Tibial nerve (tissue), 4 donors: ENCODE measurements at regions not wholly inside any gene's neighbourhood (a gene's known extent, or its start where the extent isn't known, plus 50 kb on each side); places are given as distances from the start of the nearest gene placed in this dataset.

Experiments used
- DNase-seq, 2 donors: peaks; one replicate each; pipeline ENCODE4 v3.0.0-alpha.2; 2019; ENCODE audit warnings: low spot score in 2 of 2
- H3K27ac ChIP-seq, 4 donors: fragments of 200-600 bp; sonication (generic) in 3 of 4; one replicate each; pipeline ENCODE4 v1.5.1; 2017 to 2019; ENCODE audit warnings: mild to moderate bottlenecking in 1 of 4
- H3K27me3 ChIP-seq, 2 donors: fragments of 200-600 bp; sonication (generic) in 1 of 2; one replicate each; pipeline versions ENCODE4 v1.5.1 to v1.6.0; 2017 to 2019
- H3K36me3 ChIP-seq, 3 donors: fragments of 200-600 bp; sonication (generic); one replicate each; pipeline ENCODE4 v1.5.1; 2018 to 2019
- H3K4me1 ChIP-seq, 4 donors: fragments of 200-600 bp; sonication (generic) in 3 of 4; one replicate each; pipeline ENCODE4 v1.5.1; 2017 to 2019
- H3K4me3 ChIP-seq, 4 donors: fragments of 200-600 bp; sonication (generic) in 3 of 4; one replicate each; pipeline ENCODE4 v1.5.1; 2017 to 2019; ENCODE audit warnings: mild to moderate bottlenecking in 1 of 4, moderate library complexity in 1 of 4
- H3K9me3 ChIP-seq, 4 donors: fragments of 200-600 bp; sonication (generic) in 3 of 4; one replicate each; pipeline ENCODE4 v1.5.1; 2017 to 2019
- EP300 ChIP-seq, 2 donors: sonication (generic); formaldehyde crosslinking; IDR thresholded peaks; one replicate each; pipeline ENCODE4 v1.6.1; 2017; ENCODE audit warnings: antibody characterized with exemption in 2 of 2, mild to moderate bottlenecking in 1 of 2
- POLR2A ChIP-seq, 2 donors: fragments of 450-650 bp; IDR thresholded peaks; one replicate each; pipeline ENCODE4 v1.6.1; 2017; ENCODE audit warnings: antibody characterized with exemption in 2 of 2, mild to moderate bottlenecking in 2 of 2, moderate library complexity in 2 of 2
- WGBS, 2 donors: methylation state at CpG; one replicate each; pipeline ENCODE4 v1.1.5; 2018; 5-methylcytosine and 5-hydroxymethylcytosine counted together
- TF ChIP-seq, protein P1 (sequence below), 5 experiments: fragments of 200-600 bp in 3 of 5; fragments of 450-650 bp in 2 of 5; sonication (generic) in 3 of 5; IDR thresholded peaks; one replicate each; pipeline ENCODE4 v1.5.1; 2016 to 2019; ENCODE audit warnings: antibody characterized with exemption in 5 of 5, mild to moderate bottlenecking in 3 of 5, moderate library complexity in 2 of 5

DNA sequence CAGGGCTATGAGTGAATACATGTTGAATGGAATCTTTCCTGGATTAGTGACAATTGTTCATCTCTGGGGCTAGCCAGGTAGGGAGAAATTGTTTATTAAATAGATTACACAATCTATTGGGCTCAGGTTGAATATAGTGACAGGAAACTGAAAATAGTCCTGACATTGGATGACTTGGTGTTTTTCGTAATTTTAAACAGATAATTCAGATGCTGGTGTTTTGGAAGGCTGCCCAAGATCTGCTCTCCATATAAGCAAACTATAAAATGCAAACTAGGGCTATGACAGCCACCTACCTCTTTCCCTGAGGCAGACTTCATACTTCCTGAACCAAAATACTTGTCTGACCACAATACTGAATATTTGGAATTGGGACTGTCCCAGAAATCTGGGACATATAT lies 99.1 kb downstream of the ENC1 start:
- TF ChIP-seq EP300 (IDR thresholded peaks at IDR 0.05) (no peak), POLR2A (IDR thresholded peaks at IDR 0.05) (no peak)
- TF ChIP-seq, protein P1, sequence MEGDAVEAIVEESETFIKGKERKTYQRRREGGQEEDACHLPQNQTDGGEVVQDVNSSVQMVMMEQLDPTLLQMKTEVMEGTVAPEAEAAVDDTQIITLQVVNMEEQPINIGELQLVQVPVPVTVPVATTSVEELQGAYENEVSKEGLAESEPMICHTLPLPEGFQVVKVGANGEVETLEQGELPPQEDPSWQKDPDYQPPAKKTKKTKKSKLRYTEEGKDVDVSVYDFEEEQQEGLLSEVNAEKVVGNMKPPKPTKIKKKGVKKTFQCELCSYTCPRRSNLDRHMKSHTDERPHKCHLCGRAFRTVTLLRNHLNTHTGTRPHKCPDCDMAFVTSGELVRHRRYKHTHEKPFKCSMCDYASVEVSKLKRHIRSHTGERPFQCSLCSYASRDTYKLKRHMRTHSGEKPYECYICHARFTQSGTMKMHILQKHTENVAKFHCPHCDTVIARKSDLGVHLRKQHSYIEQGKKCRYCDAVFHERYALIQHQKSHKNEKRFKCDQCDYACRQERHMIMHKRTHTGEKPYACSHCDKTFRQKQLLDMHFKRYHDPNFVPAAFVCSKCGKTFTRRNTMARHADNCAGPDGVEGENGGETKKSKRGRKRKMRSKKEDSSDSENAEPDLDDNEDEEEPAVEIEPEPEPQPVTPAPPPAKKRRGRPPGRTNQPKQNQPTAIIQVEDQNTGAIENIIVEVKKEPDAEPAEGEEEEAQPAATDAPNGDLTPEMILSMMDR (IDR thresholded peaks at IDR 0.05): no peak
- no peaks in the 10 kb centered on the region for H3K9me3 ChIP-seq
- peaks cover 0 to 31% (median 3%) of the 10 kb centered on the region in 4 donors for H3K4me1 ChIP-seq
- no peak for DNase-seq
- WGBS, 2 donors: 78 to 80% methylated on average over 1 of the region's 1 CpG
- no peak overlapping the region for H3K4me3 ChIP-seq
- no peaks in the 10 kb centered on the region for H3K27me3 ChIP-seq
- H3K36me3 ChIP-seq: no peaks in the 10 kb centered on the region
- no peak overlapping the region for H3K27ac ChIP-seq

GRCh38 chr5:74540622-74541021 lies 99.9 kb downstream of the ENC1 start:
- Histone ChIP-seq H3K4me1 (peaks cover 0 to 31% (median 3%) of the 10 kb centered on the region in 4 donors), H3K27me3 (no peaks in the 10 kb centered on the region), H3K27ac (no peak overlapping the region), H3K36me3 (no peaks in the 10 kb centered on the region), H3K9me3 (no peaks in the 10 kb centered on the region), H3K4me3 (no peak overlapping the region)
- DNase-seq: no peak
- TF ChIP-seq, protein P1 (IDR thresholded peaks at IDR 0.05): no peak
- no peak for TF ChIP-seq EP300 (IDR thresholded peaks at IDR 0.05)
- TF ChIP-seq POLR2A (IDR thresholded peaks at IDR 0.05): no peak
- 71 to 78% methylated on average over 1 of the region's 1 CpG for WGBS, 2 donors

- peaks cover 0 to under 1% (median 0%) of the 10 kb centered on the region in 4 donors for H3K9me3 ChIP-seq
- peaks cover 0 to 31% (median 3%) of the 10 kb centered on the region in 4 donors for H3K4me1 ChIP-seq
- DNase-seq: no peak
- H3K27ac ChIP-seq: no peak overlapping the region
- H3K36me3 ChIP-seq: no peaks in the 10 kb centered on the region
- H3K4me3 ChIP-seq: no peak overlapping the region
- 43 to 58% methylated on average over 7 of the region's 7 CpGs for WGBS, 2 donors
- H3K27me3 ChIP-seq: no peaks in the 10 kb centered on the region
- TF ChIP-seq EP300 (IDR thresholded peaks at IDR 0.05) (no peak), POLR2A (IDR thresholded peaks at IDR 0.05) (no peak)
- TF ChIP-seq, protein P1 (IDR thresholded peaks at IDR 0.05): no peak
Observed at GRCh38 chr5:74539986-74540385, 100.5 kb downstream of the ENC1 start.

GRCh38 chr5:74538206-74538661 lies 102.3 kb downstream of the ENC1 start:
- H3K27me3 ChIP-seq: no peaks in the 10 kb centered on the region
- no peak overlapping the region for H3K27ac ChIP-seq
- H3K36me3 ChIP-seq: no peaks in the 10 kb centered on the region
- peaks cover 0 to 25% (median 3%) of the 10 kb centered on the region in 4 donors for H3K4me1 ChIP-seq
- no peak overlapping the region for H3K4me3 ChIP-seq
- WGBS, 2 donors: 2 to 24% methylated on average over 3 of the region's 3 CpGs
- DNase-seq: peak; percentile 42 to 66
- peaks cover 0 to 15% (median 0%) of the 10 kb centered on the region in 4 donors for H3K9me3 ChIP-seq
- peak in 1 of 2 donors; percentile 84 for TF ChIP-seq EP300 (IDR thresholded peaks at IDR 0.05)
- TF ChIP-seq, protein P1 (IDR thresholded peaks at IDR 0.05): no peak

DNA sequence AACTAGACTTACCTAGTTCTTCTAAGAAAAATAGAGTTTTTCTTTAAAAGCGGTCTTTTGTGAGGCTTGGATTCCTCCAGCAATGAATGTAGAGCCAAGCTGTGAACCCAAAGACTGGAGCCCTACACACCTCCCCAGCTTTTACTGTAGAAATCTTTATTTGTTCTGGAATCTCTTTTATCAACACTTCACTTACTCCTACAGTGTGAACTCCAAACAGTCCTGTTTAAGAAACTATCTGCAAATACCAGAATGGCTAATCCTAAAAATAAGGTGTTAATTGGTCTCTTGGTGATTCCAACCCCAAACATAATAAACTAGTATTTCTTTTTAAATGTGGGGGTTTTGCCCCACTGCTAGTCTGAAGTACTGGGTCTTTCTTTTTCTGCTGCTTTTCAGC lies 103.9 kb downstream of the ENC1 start:
- Histone ChIP-seq H3K27me3 (no peaks in the 10 kb centered on the region), H3K4me3 (no peak overlapping the region), H3K27ac (no peak overlapping the region), H3K9me3 (peaks cover 0 to 15% (median 0%) of the 10 kb centered on the region in 4 donors), H3K36me3 (no peaks in the 10 kb centered on the region), H3K4me1 (peaks cover 0 to 20% (median 3%) of the 10 kb centered on the region in 4 donors)
- no peak for TF ChIP-seq EP300 (IDR thresholded peaks at IDR 0.05)
- no peak for TF ChIP-seq POLR2A (IDR thresholded peaks at IDR 0.05)
- TF ChIP-seq, protein P1 (IDR thresholded peaks at IDR 0.05): no peak
- 76 to 88% methylated on average over 1 of the region's 1 CpG for WGBS, 2 donors
- DNase-seq: no peak
